Spleen (tissue), 7 donors: ENCODE measurements at regions not wholly inside any gene's neighbourhood (a gene's known extent, or its start where the extent isn't known, plus 50 kb on each side); places are given as distances from the start of the nearest gene placed in this dataset.

Source experiments
- POLR2A ChIP-seq, 3 donors: fragments of 450-650 bp; IDR thresholded peaks; one replicate each; pipeline ENCODE4 v1.5.1; 2017; ENCODE audit warnings: antibody characterized with exemption in 3 of 3, mild to moderate bottlenecking in 1 of 3
- TF ChIP-seq, protein P1 (sequence below), 11 experiments: fragments of 200-600 bp in 7 of 11; fragments of 450-650 bp in 4 of 11; sonication (generic) in 4 of 11; IDR thresholded peaks in 8 of 11; conservative IDR thresholded peaks in 3 of 11; 1 replicate in 7 of 11; 2 replicates in 4 of 11; pipeline versions ENCODE4 v1.4.0 to v1.8.0; 2016 to 2021; ENCODE audit warnings: antibody characterized with exemption in 11 of 11, inconsistent platforms in 4 of 11, mild to moderate bottlenecking in 1 of 11
- donor health status: DM: no; HTN: no; CAD: no; lungs with moderate emphysema.
- donor health status: DM: no; HTN: no; CAD: no.
- donor health status: DM: no; HTN: no; CAD: no.

DNA sequence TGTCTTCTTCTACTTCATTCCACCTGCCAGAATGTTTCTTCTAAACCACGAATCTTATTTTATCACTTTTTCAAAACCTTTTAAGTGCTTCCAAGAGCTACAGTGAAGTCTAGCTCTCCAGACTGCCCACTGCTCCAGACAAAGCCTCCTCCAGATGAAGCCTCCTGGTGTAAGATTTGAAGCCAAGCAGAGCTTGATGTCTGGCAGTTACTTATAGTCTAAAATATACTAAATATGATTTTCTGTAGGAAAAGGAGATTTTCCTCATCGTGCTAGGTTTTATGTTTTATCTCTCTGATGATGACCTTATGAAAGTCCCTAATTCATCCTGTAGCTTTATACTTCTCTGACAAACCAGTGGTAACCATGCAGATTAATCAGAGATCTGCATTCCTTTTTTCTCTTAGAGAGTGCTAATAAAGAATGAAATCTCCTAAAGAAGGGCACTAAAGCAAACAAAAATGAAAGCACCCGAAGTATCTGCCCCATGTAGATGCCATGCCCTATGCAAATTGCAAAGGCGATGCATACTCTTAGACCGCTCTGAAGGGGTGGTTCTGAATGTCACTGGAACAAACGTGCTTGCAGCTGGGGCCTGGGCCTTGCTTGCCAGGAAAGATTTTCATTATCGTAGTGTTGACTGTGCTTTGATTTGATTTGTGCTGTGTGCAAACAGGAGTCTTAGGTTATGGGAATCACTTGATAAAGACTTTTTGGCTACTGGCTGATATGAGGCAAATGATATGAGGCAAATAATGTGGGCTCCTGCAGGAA, 314.2 kb downstream of the PID1 start:
- TF ChIP-seq, protein P1, sequence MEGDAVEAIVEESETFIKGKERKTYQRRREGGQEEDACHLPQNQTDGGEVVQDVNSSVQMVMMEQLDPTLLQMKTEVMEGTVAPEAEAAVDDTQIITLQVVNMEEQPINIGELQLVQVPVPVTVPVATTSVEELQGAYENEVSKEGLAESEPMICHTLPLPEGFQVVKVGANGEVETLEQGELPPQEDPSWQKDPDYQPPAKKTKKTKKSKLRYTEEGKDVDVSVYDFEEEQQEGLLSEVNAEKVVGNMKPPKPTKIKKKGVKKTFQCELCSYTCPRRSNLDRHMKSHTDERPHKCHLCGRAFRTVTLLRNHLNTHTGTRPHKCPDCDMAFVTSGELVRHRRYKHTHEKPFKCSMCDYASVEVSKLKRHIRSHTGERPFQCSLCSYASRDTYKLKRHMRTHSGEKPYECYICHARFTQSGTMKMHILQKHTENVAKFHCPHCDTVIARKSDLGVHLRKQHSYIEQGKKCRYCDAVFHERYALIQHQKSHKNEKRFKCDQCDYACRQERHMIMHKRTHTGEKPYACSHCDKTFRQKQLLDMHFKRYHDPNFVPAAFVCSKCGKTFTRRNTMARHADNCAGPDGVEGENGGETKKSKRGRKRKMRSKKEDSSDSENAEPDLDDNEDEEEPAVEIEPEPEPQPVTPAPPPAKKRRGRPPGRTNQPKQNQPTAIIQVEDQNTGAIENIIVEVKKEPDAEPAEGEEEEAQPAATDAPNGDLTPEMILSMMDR (IDR thresholded peaks at IDR 0.05 in 8 of 11, conservative IDR thresholded peaks at IDR 0.05 in 3 of 11) = no peak
- no peak for TF ChIP-seq POLR2A (IDR thresholded peaks at IDR 0.05)
